ENCODE measurements at regions not wholly inside any gene's neighbourhood (a gene's known extent, or its start where the extent isn't known, plus 50 kb on each side); places are given as distances from the start of the nearest gene placed in this dataset.

GRCh38 chr3:194945508-194945907 lies 259.8 kb downstream of the FAM43A start:
- TF ChIP-seq, protein P1, sequence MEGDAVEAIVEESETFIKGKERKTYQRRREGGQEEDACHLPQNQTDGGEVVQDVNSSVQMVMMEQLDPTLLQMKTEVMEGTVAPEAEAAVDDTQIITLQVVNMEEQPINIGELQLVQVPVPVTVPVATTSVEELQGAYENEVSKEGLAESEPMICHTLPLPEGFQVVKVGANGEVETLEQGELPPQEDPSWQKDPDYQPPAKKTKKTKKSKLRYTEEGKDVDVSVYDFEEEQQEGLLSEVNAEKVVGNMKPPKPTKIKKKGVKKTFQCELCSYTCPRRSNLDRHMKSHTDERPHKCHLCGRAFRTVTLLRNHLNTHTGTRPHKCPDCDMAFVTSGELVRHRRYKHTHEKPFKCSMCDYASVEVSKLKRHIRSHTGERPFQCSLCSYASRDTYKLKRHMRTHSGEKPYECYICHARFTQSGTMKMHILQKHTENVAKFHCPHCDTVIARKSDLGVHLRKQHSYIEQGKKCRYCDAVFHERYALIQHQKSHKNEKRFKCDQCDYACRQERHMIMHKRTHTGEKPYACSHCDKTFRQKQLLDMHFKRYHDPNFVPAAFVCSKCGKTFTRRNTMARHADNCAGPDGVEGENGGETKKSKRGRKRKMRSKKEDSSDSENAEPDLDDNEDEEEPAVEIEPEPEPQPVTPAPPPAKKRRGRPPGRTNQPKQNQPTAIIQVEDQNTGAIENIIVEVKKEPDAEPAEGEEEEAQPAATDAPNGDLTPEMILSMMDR (IDR thresholded peaks at IDR 0.05; ENCODE audit: low read depth, low read length, poor library complexity, severe bottlenecking), result no peak
- no peak for TF ChIP-seq EZH2phosphoT487 (IDR thresholded peaks at IDR 0.05; ENCODE audit: borderline replicate concordance, low read length)

Data from DOHH2 (cell line).